ENCODE measurements at regions not wholly inside any gene's neighbourhood (a gene's known extent, or its start where the extent isn't known, plus 50 kb on each side); places are given as distances from the start of the nearest gene placed in this dataset.

DNA sequence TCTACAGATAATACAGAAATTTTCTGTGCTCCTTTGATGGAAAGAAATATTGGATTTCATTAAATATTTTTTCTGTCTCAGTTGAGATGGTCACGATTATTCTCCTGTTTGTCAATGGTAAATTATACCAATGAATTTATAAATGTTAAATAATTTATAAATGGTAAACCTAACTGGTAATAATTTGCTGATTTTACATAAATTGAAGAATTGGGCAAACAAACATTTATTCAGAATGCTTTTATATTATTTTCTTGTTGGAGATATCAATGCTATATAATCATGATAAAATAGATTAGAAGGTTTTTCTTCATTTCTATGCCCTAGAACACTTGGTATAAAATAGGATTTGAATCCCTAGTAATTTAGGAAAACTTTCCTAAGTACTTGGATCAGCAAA, 597.6 kb upstream of the IGFBP3 start:
- Histone ChIP-seq H3K36me3 (ENCODE audit: control insufficient read depth in 4 of 4, insufficient read depth in 3 of 4, low read depth in 1 of 4, low read length in 3 of 4) (no peaks in the 10 kb centered on the region), H3K9ac (ENCODE audit: low read depth in 1 of 2, low read length in 2 of 2) (no peak overlapping the region), H3K27me3 (ENCODE audit: control insufficient read depth in 4 of 4, insufficient read depth in 4 of 4, low read length in 3 of 4) (no peaks in the 10 kb centered on the region), H3K9me3 (ENCODE audit: control insufficient read depth in 4 of 4, low read length in 3 of 4) (no peaks in the 10 kb centered on the region), H3K4me3 (ENCODE audit: low read depth in 1 of 3, low read length in 3 of 3) (no peak overlapping the region), H3K4me1 (ENCODE audit: control insufficient read depth in 4 of 4, insufficient read depth in 4 of 4, low read length in 3 of 4) (no peaks in the 10 kb centered on the region), H3K27ac (ENCODE audit: low read depth in 1 of 2, low read length in 2 of 2) (no peak overlapping the region)
- no peak for DNase-seq (ENCODE audit: low spot score)
- no peak for TF ChIP-seq RAD21 (IDR thresholded peaks at IDR 0.05)
- TF ChIP-seq EGR1 (IDR thresholded peaks at IDR 0.05; ENCODE audit: low read depth in 2 of 2) = no peak
- no peak for TF ChIP-seq GABPA (IDR thresholded peaks at IDR 0.05 in 1 of 2, conservative IDR thresholded peaks at IDR 0.05 in 1 of 2)
- TF ChIP-seq, protein P1, sequence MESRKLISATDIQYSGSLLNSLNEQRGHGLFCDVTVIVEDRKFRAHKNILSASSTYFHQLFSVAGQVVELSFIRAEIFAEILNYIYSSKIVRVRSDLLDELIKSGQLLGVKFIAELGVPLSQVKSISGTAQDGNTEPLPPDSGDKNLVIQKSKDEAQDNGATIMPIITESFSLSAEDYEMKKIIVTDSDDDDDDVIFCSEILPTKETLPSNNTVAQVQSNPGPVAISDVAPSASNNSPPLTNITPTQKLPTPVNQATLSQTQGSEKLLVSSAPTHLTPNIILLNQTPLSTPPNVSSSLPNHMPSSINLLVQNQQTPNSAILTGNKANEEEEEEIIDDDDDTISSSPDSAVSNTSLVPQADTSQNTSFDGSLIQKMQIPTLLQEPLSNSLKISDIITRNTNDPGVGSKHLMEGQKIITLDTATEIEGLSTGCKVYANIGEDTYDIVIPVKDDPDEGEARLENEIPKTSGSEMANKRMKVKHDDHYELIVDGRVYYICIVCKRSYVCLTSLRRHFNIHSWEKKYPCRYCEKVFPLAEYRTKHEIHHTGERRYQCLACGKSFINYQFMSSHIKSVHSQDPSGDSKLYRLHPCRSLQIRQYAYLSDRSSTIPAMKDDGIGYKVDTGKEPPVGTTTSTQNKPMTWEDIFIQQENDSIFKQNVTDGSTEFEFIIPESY (IDR thresholded peaks at IDR 0.05) = no peak
- TF ChIP-seq HNF4A (conservative IDR thresholded peaks at IDR 0.05) = no peak
- no peak for TF ChIP-seq TAF1 (conservative IDR thresholded peaks at IDR 0.05)
- no peak for TF ChIP-seq NR2F2 (IDR thresholded peaks at IDR 0.05)
- no peak for TF ChIP-seq RXRA (IDR thresholded peaks at IDR 0.05)
- TF ChIP-seq FOXA2 (IDR thresholded peaks at IDR 0.05) = no peak
- no peak for TF ChIP-seq SP1 (IDR thresholded peaks at IDR 0.05)
- TF ChIP-seq ATF3 (IDR thresholded peaks at IDR 0.05) = no peak
- no peak for TF ChIP-seq HNF4G (IDR thresholded peaks at IDR 0.05)
- no peak for TF ChIP-seq CTCF (IDR thresholded peaks at IDR 0.05; ENCODE audit: low read depth, low read length, missing input control)
- TF ChIP-seq, protein P2, sequence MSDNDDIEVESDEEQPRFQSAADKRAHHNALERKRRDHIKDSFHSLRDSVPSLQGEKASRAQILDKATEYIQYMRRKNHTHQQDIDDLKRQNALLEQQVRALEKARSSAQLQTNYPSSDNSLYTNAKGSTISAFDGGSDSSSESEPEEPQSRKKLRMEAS (IDR thresholded peaks at IDR 0.05) = no peak
- TF ChIP-seq JUND (IDR thresholded peaks at IDR 0.05) = no peak
- TF ChIP-seq, protein P3, sequence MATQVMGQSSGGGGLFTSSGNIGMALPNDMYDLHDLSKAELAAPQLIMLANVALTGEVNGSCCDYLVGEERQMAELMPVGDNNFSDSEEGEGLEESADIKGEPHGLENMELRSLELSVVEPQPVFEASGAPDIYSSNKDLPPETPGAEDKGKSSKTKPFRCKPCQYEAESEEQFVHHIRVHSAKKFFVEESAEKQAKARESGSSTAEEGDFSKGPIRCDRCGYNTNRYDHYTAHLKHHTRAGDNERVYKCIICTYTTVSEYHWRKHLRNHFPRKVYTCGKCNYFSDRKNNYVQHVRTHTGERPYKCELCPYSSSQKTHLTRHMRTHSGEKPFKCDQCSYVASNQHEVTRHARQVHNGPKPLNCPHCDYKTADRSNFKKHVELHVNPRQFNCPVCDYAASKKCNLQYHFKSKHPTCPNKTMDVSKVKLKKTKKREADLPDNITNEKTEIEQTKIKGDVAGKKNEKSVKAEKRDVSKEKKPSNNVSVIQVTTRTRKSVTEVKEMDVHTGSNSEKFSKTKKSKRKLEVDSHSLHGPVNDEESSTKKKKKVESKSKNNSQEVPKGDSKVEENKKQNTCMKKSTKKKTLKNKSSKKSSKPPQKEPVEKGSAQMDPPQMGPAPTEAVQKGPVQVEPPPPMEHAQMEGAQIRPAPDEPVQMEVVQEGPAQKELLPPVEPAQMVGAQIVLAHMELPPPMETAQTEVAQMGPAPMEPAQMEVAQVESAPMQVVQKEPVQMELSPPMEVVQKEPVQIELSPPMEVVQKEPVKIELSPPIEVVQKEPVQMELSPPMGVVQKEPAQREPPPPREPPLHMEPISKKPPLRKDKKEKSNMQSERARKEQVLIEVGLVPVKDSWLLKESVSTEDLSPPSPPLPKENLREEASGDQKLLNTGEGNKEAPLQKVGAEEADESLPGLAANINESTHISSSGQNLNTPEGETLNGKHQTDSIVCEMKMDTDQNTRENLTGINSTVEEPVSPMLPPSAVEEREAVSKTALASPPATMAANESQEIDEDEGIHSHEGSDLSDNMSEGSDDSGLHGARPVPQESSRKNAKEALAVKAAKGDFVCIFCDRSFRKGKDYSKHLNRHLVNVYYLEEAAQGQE (IDR thresholded peaks at IDR 0.05) = no peak
- no peak for TF ChIP-seq FOXA1 (IDR thresholded peaks at IDR 0.05)
- no peak for TF ChIP-seq YY1 (IDR thresholded peaks at IDR 0.05)
- 91% methylated on average over 1 of the region's 1 CpG for WGBS

Measured in liver (tissue), 8 donors.